HG02678 (cell line): ENCODE measurements at regions not wholly inside any gene's neighbourhood (a gene's known extent, or its start where the extent isn't known, plus 50 kb on each side); places are given as distances from the start of the nearest gene placed in this dataset.
"Not testable (repeated sequence)": the region's sequence is repeated elsewhere in the genome, so short reads cannot be mapped to it uniquely, and the experiment has no call there.

ENCODE experiments used
- ATAC-seq: cut with Tn5 transposase; IDR thresholded peaks from one replicate; pipeline ENCODE4 v1.9.1; 2021; ENCODE audit warnings: mild to moderate bottlenecking, moderate library complexity; ENCODE audit not compliant: unreplicated experiment

DNA sequence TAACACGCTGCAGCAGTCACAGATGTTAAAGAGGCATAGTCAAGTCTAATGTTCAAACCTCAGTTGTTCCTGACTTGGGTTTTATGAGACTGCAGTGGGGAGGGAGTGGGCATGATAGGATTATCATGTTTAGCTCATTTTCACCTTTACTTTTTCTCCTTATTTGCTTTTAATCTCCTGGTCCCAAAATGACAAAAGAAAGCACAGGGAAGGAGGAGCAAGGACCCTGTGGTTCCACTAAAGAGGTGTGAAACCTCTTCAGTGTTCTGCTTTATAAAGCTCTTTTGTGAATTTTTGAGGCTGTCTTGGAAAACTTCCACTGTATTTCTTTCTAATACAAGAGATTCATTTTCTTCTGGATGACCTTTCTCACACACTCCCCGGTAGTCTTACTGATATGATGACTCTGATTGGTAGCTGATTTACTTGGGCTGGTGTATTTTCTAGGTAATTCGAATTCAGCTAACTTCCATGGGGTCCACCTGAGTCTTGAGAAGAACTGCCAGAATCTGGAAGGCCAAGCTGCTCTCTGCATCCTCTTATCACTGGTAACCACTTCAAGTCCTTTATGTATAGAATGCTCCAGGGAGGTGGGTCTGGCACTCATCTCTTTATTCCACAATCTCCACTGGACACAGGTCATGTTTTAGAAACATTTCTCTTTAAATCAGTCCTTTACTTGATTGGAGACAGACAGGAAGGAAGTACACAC is 1364.4 kb upstream of the CDH9 start:
- no peak for ATAC-seq

DNA sequence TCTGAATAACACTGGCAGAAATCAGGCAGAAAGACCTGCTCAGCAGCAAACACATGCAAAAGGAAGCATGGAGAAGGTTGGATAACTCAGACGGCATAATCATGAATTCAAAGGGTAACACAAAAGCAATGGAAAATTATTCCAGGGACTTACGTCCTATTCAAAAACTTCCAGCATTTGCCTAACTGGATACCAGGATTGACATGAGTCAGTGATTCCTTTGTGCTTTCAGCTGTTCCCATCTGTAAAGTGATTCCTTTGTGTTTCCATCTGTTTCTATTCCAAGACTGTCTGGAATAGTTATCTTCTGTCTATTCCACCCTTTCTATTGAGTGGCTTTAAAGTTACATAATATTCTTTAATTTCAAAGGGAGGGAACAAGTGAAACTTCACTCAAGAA is 1361.7 kb upstream of the CDH9 start:
- ATAC-seq, result no peak

DNA sequence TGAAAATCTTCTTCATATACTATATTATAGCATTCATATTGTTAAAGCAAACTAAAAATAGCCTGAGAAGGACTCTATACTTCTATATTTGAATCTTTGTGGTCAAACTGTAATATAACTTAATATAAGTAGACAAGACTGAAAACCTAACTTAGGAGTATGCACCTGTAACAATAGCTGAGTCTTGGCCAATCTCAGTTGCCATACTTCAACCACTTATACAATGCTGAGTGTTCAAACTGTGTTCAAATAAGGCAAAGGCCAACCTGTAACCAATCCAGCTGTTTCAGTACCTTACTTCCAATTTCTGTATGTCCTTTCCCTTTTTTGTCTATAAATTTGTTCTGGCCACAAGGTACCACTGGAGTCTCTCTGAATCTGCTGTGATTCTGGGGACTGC is 1360.8 kb upstream of the CDH9 start:
- ATAC-seq, result no peak

DNA sequence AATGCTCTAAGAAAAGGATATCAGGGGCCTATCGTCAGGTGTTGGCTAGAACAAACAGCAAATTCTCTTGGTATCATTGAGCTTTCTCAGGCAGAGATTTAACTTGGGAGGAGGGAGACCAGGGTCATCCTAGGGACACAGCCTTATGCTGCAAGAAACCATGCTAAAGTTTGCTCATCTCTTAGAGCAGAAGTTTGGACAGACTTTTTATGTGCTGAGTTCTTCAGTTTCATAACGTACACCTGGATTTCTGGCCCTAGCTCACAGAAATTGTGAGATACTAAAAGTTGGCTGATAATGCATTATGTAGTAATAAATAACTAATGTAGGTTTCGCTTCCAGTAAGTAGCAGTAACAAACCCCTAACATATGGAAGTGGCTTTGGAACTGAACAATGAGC is 1359.8 kb upstream of the CDH9 start:
- ATAC-seq, result no peak

DNA sequence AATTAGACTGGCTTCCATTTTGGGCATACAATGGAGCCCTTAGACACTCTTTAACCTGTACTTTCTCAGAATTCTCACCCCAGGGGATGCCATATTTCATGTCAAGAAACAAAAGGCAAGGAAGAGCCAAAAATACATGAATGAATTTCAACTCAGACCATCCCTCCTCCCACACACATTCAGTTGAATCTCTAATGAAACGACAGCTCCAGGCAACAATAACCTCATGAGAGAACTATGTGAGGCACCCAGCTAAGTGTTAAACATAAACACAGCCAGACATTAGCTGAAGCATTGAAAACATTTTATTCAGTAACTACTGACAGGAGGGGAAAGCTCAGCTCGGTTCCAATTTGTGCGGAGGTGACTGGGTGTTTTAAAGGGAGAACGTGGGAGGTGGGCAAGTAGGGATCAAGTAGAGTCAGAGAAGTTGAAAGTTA is 1359.1 kb upstream of the CDH9 start:
- no peak for ATAC-seq

DNA sequence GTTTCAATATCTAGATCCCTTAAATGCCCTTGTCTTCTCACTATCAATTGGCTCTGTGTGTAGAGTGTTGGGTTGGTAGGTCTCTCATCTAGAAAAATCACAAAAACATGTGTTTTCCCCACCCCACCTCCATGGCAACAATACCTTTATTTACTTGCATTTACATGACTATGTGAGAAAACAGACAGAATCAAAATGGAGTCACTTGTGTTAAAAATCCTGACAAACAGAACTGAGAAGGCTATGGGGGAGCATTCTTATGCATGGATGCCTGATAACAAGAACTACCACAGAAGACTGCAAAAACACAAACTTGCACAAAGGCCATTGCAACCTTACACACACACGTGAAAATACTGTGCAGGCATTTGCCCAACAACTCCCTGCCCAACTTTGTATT is 1352.9 kb upstream of the CDH9 start:
- ATAC-seq, result no peak

DNA sequence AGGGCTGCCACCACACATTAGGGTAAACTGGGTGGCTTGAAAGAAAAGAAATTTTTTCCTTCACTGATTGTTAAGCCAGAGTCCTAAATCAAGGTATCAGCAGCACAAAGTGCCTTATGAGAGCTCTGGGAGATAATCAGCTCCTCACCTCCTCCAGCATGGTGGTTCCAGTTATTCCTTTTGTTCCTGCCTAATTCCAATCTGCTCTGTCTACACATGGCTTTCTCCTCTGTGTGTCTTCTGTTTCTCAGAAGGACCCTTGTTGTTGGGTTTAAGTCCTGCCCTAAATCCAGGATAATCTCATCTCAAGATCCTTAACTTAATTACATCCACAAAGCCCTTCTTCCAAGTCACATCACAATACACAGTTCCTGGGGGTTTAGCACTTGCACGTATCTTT is 1352.0 kb upstream of the CDH9 start:
- no peak for ATAC-seq

DNA sequence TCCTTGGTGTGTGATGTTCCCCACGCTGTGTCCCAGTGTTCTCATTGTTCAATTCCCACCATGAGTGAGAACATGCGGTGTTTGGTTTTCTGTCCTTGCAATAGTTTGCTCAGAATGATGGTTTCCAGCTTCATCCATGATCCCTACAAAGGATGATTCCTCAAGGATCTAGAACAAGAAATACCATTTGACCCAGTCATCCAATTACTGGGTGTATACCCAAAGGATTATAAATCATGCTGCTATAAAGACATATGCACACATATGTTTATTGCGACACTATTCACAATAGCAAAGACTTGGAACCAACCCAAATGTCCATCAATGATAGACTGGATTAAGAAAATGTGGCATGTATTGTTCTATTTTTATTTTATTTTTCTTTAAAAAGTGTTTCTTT is 1351.3 kb upstream of the CDH9 start:
- not testable (repeated sequence) for ATAC-seq

DNA sequence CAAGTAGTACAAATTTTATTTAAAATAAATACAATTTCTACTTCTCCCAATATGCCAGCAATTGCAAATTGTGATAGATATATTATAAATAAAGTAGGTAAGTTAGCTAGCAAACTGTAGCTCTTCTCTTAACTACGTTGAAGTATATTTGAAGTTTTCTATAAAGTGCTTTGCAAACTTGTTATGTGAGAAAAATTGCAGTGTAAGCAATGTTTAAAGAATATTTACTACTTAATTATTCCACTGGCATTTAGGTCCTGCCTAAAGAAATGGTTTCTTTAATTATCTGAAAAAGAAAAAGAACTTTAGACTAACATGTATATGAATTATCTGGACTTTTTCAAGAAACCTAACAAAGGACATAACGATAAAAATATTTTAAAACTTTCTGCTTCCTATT is 1350.0 kb upstream of the CDH9 start:
- ATAC-seq, result no peak

DNA sequence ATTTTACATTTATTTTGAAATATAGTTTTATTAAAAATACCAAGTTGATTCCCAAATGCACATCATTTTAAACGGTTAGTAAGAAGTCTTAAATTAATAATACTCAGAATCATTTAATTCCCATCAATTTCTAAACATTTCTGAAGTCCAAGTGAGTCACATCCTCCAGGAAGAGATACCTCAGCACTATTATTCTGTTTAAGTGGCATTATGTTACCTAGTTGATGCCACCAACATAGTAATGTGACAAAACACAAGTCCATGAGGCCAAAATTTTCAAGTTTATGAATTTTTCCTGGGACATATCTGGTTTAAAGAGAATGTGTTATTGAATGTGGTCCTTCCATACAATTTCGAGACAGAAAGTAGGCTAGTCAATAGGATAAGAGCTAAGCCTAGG is 1348.3 kb upstream of the CDH9 start:
- no peak for ATAC-seq

DNA sequence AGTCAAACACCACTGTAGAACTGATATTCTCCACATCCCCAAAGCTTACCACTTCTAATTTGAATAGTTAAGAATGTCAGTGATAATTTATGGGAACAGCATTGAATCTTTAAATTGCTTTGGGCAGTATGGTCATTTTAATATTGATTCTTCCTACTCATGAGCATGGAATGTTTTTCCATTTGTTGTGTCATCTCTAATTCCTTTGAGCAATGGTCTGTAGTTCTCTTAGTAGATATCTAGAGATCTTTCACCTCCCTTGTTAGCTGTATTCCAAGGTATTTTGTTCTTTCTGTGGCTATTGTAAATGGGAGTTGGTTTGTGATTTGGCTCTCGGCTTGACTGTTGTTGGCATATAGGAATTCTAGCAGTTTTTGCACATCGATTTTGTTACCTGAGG is 1341.8 kb upstream of the CDH9 start:
- ATAC-seq, result no peak

DNA sequence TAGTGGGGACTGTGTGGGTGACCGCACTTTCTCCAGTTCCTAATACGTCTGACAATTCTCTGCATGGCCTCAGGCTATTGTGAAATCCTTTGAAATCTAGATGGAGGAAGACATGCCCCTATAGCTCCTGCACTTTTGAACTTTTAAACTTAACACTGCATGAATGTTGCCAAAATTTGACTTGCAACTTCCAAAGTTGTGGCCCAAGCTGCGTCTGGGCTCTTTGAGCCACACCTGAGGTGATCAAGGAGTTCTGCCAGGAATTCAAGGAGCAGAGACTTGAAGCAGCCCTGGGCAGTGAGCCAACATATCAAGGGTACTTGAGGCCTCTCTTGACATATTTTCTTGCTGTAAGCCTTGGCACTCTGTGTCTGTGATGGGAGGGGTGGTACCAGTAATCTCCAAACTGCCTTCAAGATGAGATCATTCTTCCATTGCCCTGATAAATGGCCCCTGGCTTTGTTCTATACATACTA is 1336.1 kb upstream of the CDH9 start:
- ATAC-seq, result no peak

DNA sequence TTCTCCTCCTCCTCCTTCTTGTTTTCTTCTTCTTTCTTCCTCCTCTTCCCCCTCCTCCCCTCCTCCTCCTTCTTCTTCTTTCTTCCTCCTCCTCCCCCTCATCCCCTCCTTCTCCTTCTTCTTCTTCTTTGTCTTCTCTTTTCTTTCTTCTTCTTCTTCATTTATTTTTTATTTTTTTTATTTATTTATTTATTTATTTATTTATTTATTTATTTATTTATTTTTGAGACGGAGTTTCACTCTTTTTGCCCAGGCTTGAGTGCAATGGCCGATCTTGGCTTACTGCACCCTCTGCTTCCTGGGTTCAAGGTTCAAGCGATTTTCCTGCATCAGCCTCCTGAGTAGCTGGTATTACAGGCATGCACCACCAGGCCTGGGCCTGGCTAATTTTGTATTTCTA is 1332.5 kb upstream of the CDH9 start:
- no peak for ATAC-seq

DNA sequence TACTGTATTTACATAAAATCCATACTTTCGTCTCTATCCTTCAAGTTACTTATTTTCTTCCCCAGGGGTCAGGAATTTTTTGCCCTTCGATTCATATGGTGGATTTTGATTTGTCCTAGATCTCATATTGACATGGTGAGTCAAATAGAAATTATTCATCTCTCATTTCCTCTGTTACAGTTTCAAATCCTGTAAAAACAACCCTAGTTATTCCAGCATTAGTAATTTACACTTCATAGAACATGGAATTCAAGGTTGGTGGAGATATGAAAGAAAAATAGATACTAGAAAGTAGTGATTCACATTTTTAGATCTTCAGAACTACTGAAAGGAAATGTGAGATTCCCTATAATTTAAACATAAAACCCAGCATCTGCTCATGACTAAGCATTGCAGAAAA is 1331.0 kb upstream of the CDH9 start:
- no peak for ATAC-seq

DNA sequence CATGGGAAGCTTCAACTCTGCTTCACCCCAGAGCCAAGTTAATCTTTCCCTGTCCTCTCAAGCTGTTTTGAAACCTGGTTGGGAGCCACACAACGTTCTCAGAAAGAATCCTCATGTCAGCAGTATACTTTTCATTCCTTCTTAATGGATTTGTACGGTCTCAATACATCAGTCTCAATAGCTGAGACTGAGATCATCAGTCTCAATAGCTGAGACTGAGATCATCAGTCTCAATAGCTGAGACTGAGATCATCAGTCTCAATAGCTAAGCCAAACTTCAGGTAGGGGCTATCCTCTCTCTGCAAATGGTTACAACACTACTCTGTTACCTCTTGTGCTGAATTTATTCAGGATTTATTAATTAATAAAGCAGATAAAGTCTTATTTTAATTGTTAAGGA is 1317.4 kb upstream of the CDH9 start:
- ATAC-seq, result no peak

DNA sequence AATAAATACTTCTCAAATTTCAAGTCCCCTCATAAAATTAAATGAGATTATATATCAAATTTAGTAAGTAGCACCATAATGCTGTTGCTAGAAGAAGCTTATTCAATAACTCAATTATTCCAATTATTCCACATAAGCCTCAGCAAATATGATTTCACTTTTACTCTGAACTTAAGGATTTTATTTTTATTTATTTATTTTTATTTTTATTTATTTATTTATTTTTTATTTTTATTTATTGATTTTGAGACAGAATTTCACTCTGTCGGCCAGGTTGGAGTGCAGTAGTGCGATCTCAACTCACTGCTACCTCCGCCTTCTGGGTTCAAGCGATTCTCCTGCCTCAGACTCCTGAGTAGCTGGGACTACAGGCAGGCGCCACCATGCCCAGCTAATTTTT is 1308.3 kb upstream of the CDH9 start:
- no peak for ATAC-seq

DNA sequence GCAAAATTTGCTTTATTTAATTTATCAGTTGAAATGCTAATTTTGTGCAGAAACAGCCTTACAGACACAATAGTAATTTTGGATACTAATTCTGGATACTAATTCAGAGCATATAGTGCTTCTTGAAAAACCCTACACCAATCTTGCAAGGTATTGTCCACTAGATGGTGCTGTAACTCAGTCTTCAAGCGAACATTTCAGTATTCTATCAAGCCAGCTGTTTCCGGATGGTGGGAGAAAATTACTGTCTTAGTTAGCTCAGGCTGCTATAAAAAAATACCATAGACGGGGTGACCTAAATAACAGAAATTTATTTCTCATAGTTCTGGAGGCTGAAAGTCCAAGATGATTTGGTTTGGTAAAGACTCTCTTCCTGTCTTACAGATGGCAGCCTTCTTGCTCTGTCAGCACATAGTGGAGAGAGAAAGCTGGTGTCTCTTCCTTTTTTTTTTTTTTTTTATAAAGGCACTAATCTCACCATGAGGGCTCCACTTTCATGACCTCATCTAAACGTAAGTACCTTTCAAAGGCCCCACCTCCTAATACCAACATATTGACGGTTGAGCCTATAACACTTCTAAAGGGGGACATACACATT is 1306.5 kb upstream of the CDH9 start:
- ATAC-seq, result no peak

DNA sequence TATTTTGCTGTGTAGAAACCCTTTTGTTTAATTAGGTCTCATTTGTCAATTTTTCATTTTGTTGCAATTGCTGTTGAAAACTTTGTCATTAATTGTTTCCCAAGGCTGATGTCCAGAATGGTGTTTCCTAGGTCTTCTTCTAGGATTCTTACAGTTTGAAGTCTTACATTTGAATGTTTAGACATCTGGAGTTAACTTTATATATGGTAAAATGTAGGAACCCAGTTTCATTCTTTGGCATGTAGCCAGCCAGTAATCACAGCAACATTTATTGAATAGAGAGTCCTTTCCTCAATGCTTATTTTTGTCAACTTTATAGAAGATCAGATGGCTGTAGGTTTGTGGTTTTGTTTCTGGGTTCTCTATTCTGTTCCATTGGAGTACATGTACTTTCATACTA is 1290.8 kb upstream of the CDH9 start:
- no peak for ATAC-seq

DNA sequence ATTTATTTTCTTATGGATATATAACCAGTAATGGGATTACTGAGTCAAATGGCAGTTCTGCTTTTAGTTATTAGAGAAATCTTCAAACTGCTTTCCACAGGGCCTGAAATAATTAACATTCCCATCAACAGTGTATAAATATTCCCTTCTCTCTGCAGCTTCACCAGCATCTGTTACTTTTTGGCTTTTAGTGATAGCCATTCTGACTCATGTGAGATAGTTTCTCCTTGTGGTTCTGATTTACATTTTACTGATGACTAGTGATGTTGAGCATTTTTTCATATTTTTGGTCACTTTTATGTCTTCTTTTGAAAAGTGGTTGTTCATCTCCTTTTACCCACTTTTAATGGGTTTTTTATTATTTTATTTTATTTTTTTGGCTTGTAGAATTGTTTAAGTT is 1290.3 kb upstream of the CDH9 start:
- ATAC-seq, result no peak

DNA sequence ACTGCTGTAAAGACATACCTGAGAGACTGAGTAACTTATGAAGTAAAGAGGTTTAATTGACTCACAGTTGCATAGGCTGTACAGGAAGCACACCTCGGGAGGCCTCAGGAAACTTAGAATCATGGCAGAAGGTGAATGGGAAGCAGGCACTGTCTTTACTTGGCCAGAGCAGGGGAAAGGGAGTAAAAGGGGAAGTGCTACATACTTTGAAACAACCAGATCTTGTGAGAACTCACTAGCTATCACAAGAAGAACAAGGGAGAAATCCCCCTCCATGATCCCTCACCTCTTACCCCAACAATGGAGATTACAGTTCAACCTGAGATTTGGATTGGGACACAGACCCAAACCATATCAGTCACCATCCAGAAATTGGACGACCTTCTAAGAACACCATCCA is 1285.8 kb upstream of the CDH9 start:
- no peak for ATAC-seq

DNA sequence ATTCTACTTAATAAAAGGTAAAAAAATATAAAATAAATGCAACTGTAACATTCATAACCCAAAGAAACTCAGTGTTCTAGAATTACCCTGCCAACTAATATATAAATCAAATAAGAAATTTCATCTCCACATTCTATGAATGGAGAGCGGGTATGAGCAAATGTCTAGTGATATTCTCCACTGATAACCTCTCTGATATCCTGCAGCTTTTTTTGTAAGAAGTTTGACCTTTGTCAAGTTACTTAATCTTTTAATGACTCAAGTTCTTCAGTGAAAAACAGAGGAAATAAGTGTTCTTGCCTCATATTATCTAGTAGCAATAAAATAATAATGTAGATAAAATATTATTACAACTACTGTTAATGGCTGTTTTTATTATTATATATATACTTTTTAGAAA is 1275.6 kb upstream of the CDH9 start:
- ATAC-seq, result no peak

DNA sequence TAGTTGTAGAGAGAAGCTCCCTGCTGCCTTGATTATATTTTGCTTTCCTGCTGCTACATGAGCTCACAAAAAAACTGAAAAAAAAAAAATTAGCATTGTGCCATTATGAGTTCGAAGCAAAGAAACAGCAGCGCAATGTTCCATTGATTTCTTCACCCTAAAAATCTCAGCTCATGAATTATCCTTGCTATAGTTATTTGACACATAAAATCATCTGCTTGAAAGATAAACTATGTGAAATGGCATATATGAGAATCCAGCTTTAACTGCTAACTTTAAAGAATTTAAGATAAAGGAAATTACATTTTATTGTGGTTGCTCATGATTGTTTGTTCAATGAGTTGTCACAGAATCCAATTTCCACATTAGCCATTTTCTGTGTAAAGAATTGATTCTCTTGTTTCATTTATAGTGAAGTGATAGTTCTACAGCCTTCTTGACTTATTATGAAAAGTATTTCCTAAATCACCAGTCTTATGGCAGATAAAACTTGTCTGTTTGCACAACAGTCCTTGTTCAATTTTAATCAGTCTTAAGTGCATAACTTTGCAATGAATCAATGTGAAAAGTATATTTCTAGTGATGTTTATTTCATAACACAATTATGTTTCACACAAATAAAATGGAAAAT is 1275.0 kb upstream of the CDH9 start:
- no peak for ATAC-seq
